IMR-90 (cell line): ENCODE measurements at regions not wholly inside any gene's neighbourhood (a gene's known extent, or its start where the extent isn't known, plus 50 kb on each side); places are given as distances from the start of the nearest gene placed in this dataset.

Experiments
- CTCF ChIP-seq: conservative IDR thresholded peaks from 2 replicates; pipeline ENCODE4 v1.5.1; 2012; ENCODE audit warnings: mild to moderate bottlenecking, low read depth, low read length, improper control_type of control experiment
- ELK1 ChIP-seq: fragments of 150-350 bp; IDR thresholded peaks from 2 replicates; pipeline ENCODE4 v1.6.1; 2016; ENCODE audit warnings: low read depth, mild to moderate bottlenecking, low read length, moderate library complexity, borderline replicate concordance
- MAZ ChIP-seq: IDR thresholded peaks from 2 replicates; pipeline ENCODE4 v1.6.1; 2012; ENCODE audit warnings: low read depth, mild to moderate bottlenecking, low read length, improper control_type of control experiment, moderate library complexity, borderline replicate concordance
- POLR2A ChIP-seq: IDR thresholded peaks from 2 replicates; pipeline ENCODE4 v1.6.1; 2012; ENCODE audit warnings: mild to moderate bottlenecking, low read depth, low read length
- RCOR1 ChIP-seq: IDR thresholded peaks from 2 replicates; pipeline ENCODE4 v1.6.1; 2012; ENCODE audit warnings: mild to moderate bottlenecking, low read length, improper control_type of control experiment; ENCODE audit not compliant: insufficient replicate concordance
- RFX5 ChIP-seq: IDR thresholded peaks from 2 replicates; pipeline ENCODE4 v1.8.0; 2012; ENCODE audit warnings: low read depth, mild to moderate bottlenecking, low read length, moderate library complexity

GRCh38 chr12:42834062-42834461 is 244.5 kb upstream of the PRICKLE1 start:
- no peak for TF ChIP-seq CTCF
- TF ChIP-seq MAZ = no peak
- no peak for TF ChIP-seq ELK1
- TF ChIP-seq RFX5 = no peak
- TF ChIP-seq POLR2A = no peak
- no peak for TF ChIP-seq RCOR1
